Posterior vena cava (tissue), 2 donors: ENCODE measurements at regions not wholly inside any gene's neighbourhood (a gene's known extent, or its start where the extent isn't known, plus 50 kb on each side); places are given as distances from the start of the nearest gene placed in this dataset.
A peak's percentile ranks its signal among the peaks of the same experiment; 100 is the strongest.
"Not testable (repeated sequence)": the region's sequence is repeated elsewhere in the genome, so short reads cannot be mapped to it uniquely, and the experiment has no call there.

ENCODE experiments used
- DNase-seq: peaks from one replicate; pipeline ENCODE4 v3.0.0-alpha.2; 2020; ENCODE audit warnings: low spot score
- intact Hi-C, 2 donors: fragments of 100-400 bp; cut with DNase I; formaldehyde crosslinking; loops; one replicate each; pipeline versions ENCODE4 v1.14.1 to v1.14.2; 2022 to 2023
- donor health status: DM: yes; HTN: yes; CAD: no.
- donor health status: DM: yes; HTN: yes; CAD: no.

DNA sequence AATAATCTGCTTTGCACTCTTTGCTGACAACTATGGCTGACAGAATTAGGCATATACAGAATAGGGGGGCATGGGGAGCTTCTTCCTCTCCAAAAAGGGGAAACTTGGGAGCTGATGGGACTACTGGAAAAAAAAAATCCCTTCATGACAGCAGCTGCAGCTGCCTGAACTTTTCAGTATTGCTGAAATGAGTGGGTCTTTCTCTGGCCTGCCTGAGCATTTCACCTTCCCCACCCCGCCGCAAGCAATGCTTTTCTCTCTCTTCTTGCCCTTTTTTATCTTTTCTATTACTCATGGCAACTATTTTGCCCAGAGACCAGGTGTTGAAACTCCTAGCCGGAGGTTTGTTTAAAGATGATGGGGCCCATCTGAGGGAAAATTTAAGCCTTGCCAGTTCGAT, 244.9 kb downstream of the SEMA3D start:
- DNase-seq = no peak
- intact Hi-C loops = no loop called here

DNA sequence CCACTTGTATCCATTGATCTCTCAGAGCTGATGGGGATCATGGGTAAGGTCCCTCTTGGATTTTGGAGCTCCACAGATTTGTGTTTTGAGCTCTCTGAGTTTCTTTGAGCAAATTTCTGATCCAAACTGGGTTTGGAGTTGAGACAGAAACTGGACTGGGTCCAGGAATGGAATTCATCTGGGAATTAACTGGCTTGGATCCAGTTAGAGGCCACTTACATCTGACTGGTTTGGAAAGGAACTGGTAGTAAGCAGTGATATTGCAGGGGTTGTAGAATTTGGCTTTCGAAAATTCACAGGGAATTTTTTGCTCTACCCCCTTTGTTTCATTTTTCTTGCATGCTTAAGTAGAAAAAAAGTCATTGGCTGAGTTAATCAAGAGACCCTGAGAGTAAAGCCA, 245.6 kb downstream of the SEMA3D start:
- intact Hi-C loops = no loop called here
- DNase-seq = no peak

DNA sequence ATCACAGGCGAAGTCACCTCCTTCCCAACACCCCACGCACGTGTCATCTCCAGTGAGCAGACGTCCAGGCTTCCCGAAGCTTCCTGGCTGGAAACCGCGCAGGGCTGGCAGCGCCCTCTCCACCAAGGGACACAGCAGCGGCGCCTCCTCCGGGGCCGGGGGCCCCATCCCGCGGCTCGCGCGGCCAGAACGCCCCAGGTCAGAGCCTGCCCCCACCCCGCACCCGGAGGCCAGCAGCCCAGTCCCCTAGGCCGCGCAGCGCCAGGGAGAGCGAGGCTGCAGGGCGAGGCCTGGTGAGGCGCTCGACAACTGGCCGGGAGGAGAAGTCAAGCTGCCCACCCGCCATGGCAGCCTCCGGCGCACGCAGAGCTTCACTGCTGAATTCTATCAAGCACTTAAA, 247.0 kb downstream of the SEMA3D start:
- peak; percentile 78 for DNase-seq
- intact Hi-C loops = no loop called here

DNA sequence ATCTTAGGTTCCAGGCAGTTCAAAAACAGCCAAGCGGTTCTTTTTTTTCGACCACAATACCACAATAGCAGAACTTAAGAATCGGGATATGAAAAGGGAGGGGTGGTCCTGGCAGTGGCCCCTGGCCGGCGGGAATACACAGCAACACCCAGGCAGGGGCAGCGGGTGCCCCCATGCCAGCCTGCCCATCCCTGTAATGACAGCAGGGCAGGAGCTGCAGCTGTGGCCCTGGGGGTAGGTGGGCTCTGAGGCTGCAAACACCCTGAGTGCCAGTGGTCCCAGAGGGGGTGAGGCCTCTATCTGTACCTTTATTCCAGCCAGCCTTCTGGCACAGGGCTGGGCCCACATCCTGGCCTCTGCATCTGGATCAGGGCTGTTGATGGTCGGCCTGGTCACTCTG, 247.4 kb downstream of the SEMA3D start:
- no peak for DNase-seq
- intact Hi-C loops = no loop called here

DNA sequence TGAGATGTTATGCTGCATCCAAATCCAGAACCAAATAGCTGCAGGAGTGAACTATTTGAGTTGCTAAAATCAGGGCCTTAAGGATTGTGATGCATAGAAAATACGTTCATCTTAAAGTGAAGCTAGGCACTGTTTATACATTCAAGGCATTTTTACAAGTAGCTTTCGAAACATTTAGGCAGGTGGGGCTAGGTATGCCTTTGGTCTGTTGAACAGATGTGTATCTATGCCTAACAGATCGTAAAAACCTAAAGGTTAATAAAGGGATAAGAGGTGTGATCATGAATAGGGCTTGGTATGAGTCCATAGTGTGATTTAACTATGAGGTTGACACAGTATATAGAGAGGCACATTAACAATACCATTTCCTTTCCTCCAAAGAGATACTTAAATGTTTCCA, 262.5 kb downstream of the SEMA3D start:
- DNase-seq = no peak
- intact Hi-C loops = no loop called here

DNA sequence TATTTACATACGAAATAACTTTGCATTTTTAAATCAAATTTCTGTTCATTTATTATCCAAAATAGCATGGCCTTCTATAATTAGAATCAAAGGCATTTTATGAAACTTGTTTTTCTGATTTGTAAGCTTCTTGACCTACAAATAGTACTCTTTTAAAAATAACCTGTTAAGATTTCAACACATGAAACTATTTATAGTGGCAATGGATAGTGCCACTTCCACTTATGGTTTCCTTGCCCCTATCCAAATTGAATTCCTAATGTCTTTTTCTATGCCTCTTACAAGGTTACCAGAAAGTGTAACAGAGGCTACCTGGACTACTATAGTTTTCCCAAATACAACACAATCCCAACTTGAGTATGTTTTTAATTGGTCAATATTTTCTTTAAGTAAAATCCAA, 263.5 kb downstream of the SEMA3D start:
- DNase-seq = no peak
- intact Hi-C loops = no loop called here

DNA sequence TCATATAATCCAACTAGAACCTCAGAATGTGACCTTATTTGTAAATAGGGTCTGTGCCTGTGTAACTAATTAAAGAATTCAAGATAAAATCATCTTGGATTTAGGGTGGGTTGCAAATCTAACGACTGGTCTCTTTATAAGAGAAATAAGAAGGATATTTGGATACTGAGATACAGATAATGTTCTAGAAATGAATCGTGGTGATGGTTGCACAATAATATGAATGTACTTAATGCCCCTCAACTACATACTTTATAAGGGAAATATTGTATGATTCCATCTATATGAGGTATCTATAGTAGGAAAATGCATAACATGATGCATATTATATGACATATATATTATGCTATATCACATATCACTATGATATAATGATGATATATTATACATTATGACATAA, 265.7 kb downstream of the SEMA3D start:
- DNase-seq = no peak

DNA sequence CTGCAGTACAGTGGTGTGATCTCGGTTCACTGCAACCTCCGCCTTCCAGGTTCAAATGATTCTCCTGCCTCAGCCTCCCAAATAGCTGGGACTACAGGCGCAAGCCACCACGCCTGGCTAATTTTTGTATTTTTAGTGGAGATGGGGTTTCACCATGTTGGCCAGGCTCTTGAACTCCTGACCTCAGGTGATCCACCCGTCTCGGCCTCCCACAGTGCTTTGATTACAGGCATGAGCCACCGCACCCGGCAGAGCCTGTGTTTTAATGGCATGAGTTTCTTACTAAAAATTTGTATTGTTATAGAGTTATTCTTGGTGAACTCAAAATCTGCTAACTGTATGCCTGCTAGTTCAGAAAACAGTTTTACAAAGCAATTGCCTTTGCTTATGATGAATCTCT, 269.9 kb downstream of the SEMA3D start:
- DNase-seq, intact Hi-C loops: not testable (repeated sequence)

More for the DNA sequence above, 265.7 kb downstream of the SEMA3D start:
- intact Hi-C loops = no loop called here

DNA sequence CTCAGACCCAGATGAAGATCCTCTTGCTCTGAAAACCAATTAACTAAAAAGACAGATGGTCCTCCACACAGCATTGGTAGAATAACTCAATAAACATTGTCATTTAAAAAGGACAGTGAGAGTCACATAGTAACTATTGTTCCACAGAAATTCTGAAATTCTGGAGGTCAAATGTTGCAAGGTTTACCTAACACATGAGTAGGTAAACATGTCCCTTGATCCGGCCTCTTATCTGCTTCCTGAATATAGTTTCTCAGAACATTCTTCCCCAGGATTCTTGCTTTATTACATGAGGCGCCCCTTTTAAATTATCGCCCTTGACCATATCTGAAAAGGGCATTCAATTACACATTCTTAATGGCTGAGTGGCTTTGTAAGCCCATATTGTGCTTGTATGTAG, 270.7 kb downstream of the SEMA3D start:
- intact Hi-C loops = no loop called here
- no peak for DNase-seq

DNA sequence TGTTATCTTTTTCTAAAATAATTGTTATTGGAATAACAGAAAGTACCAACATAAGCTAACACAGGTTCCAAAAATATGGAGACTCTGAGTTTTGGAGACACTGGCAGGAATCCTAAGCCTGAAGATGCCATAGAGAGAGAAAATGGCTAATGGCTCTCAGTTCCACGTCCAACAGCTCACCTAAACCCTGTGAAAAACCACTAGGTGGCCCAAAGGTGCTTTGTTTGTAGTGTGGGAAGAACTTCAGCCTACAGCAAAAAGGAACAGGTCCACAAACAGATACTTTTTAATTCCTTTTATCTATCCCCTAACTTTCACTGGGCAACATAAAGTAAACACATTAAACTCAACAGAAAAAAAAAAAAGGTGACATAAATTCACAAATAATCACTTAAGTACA, 272.3 kb downstream of the SEMA3D start:
- intact Hi-C loops = no loop called here

DNA sequence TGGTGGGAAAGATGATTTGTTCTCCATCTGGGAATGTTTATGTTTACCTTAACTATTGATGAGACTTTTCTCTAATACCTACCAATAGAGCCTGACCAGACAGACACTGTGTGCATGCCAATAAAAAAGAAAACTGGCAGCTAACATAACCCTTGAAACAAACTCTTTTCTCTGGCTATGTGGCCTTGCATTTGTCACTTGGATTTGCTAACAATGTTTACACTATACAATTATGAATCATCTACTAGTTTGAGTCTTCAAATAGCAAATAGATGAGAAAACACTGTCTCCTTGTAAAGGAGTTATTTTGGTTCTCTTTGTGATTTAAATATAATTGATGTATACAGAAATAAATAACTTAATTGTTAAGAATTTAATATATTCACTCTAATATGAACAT, 273.1 kb downstream of the SEMA3D start:
- intact Hi-C loops = no loop called here

More for the DNA sequence above, 272.3 kb downstream of the SEMA3D start:
- DNase-seq = no peak

DNA sequence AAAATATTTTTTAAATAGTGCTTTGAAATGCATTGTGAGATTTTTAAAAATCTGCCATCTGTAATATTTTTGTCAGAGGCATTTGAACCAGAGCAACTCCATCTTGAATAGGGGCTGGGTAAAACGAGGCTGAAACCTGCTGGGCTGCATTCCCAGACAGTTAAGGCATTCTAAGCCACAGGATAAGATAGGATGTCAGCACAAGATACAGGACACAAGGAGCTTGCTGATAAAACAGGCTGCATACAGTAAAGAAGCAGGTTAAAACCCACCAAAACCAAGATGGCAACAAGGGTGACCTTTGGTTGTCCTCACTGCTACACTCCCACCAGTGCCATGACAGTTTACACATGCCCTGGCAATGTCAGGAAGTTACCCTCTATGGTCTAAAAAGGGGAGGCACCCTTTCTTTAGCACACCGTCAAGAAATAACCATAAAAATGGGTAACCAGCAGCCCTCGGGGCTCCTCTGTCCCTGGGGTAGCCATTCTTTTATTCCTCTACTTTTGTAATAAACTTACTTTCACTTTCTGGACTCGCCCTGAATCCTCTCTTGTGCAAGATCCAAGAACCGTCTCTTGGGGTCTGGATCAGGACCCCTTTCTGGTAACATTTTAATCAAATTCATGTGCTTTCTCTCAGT, 273.7 kb downstream of the SEMA3D start:
- DNase-seq = no peak
- intact Hi-C loops = no loop called here

More for the DNA sequence above, 273.1 kb downstream of the SEMA3D start:
- no peak for DNase-seq

DNA sequence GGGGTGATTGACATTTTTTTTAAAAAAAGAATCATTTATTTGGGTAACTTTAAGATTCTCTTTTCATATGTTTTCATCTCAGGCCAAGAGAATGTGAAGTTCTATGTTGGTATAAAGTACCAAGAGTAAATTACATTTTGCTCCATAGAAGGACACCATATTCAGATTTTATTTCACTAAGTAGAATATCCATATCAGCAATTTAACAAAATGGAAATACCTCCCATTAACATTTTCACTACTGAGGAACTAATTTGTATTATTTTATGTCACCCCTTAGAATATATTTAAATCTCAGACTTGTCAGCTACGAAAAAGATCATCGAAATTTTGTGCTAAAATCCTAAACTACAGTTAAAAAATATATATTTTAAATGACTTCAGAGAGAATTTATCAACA, 274.3 kb downstream of the SEMA3D start:
- DNase-seq = no peak
- intact Hi-C loops = no loop called here

DNA sequence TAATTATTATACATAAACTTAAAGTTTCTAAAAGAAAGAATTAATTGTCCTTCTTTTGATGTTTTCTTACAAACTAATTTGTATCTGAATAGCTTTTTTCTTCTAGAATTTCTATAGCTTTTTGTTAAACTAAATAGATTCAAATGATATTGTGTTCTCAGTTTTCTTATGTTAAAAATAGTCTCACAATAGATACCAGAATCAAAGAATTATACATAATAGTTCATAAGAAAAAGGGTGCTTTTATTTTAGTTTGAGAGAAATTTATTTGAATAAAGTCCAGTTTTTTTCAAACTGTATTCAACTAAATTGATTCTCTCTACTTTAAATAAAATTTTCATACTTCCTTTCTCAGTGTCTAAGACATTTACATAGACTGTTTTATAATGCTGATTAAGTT, 274.8 kb downstream of the SEMA3D start:
- intact Hi-C loops = no loop called here
- no peak for DNase-seq

DNA sequence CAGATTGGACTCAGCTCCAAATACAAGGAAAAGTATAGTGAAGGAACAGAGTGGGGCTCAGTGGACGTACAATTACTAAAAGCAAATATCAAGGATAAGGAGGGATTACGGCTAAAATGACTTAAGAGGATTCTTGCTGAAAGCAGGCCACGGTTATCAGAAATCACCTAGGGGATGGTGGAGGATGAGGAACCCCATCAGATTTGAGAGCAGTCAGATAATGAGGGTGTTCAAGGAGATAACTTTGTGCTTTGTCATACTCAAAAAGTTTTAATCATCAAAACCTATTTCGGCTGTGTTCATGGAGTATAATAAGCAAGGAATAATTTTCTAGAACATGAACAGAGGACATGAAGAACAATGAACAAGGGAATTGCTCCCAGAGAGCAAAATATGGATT, 275.8 kb downstream of the SEMA3D start:
- intact Hi-C loops = no loop called here
- DNase-seq = no peak

DNA sequence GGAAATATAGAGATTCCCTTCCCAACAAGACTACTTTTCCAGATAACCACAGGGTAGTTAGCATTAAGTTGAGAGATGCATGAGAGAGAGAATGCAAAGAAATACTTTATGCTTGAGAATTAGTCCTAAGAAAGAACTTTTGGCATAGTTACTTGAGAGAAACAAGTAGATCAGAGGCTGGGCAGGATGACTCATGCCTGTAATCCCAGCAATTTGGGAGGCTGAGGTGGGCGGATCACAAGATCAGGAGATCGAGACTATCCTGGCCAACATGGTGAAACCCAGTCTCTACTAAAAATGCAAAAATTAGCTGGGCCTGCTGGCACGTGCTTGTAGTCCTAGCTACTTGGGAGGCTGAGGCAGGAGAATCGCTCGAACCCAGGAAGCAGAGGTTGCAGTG, 276.5 kb downstream of the SEMA3D start:
- intact Hi-C loops, DNase-seq: not testable (repeated sequence)

DNA sequence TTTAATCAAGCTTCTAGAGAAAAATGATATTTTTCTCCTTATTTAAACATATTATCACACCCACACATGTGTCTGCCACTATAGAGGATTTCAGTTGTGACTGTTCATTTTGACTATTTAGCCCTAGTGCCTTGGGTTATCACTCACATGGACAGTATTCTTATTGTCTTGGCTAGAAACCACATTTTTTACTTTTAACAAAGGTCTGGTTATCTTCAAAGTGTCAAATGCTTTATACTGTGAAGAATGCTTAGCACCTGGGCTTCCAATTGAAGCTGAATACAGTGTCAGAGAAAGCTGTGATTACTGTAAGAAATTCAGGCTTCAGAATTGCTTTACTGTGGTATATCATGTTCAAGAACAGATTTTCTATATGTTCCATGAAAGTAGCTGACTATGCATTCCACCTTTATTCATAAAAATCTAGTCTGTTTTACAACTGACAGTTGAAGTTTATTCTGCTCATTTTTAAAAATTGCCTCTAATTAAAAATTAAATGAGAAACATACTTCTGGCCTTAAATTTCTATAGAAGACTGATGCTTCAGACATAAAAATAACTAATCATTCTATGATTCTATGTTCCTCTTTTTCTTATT, 278.6 kb downstream of the SEMA3D start:
- no peak for DNase-seq
- intact Hi-C loops = no loop called here

DNA sequence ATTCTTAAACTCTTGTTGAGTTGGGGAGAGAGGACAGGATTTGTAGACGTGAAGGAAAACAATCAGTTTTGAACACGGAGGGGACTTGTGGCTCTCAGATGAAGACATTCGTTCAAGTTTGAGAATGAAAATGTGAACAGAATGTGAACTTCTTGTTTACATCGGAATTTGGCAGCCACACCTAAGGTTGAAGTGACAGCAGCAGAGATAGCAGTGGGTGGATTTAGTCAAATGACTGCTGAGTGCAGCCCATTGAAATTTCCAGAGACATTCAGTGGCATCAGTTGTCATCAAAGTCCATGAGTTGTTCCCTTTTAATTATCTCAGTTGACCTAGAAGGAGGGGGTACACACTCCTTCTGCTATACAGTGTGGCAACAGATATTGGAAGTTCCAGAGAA, 280.0 kb downstream of the SEMA3D start:
- intact Hi-C loops = no loop called here
- no peak for DNase-seq

DNA sequence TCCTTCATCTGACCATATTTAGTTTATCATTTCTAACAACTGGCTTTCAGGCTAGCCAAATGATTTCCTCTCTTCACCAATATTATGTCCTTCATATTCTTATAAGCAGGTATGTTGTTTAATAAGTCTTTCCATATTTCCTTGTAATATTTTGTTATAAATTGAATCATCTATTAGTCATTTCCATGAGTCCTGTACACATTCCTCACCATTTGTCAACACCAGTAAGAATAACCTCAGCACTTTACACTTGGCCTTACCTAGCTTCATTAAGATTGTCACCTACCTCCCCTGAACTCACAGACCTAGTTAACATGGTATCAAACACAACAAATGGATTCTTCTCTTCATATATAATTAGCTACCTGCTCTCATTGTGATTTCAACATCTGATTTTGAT, 282.3 kb downstream of the SEMA3D start:
- intact Hi-C loops = no loop called here
- DNase-seq = no peak

DNA sequence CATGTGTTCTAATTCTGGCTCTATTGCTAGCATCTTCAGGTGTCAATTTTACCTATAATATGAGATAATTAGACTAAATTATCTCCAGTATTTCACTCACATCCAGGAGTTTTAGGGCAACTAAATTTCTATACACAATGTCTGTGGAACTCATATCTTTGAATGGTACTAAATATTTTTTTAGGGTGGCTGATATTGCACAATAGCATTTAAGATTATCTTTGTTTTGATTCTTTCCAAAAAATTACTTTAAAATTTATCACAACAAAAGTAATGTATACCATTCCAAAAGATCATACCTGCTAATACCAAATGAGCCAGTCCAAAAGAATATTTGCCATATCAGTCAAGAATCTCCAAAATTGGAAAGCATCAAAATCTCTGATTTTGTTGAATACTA, 285.5 kb downstream of the SEMA3D start:
- intact Hi-C loops = no loop called here
- DNase-seq = no peak

DNA sequence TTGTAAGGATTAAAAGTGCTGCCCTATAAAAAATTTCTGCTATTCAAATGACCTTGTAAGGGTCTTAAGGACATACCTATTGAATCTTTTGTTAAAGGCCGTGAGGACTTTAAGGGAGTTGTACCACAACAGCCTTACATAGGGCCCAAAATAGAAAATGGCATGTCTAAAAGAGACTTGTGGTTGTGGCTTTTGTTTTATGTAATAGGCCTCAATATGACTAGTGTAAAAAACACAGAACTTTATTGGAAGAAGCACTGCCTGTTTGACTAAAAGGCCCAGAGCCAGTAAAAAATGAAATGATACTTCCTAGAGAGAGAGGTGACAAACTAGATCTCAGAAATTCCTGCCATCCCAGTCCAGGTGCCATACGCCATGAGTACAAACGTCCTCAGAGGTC, 286.6 kb downstream of the SEMA3D start:
- DNase-seq = no peak

DNA sequence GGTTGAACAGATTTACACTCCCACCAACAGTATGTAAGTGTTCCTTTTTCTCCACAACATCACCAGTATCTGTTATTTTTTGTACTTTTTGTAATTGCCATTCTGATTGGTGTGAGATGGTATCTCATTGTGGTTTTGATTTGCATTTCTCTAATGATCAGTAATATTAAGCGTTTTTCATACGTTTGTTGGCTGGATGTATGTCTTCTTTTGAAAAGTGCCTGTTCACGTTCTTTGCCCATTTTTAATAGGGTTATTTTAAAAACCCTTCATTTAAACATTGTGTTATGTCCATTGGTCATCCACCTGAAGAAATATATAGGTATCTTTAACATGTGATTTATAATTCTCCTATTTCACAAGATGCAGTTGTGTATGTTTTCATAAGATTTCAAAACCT, 291.3 kb downstream of the SEMA3D start:
- no peak for DNase-seq
- intact Hi-C loops = no loop called here

More for the DNA sequence above, 286.6 kb downstream of the SEMA3D start:
- intact Hi-C loops = no loop called here
